Activated CD4-positive, alpha-beta T cell treated with anti-CD3 and anti-CD28 coated beads for 36 hours (primary cell): ENCODE measurements at regions not wholly inside any gene's neighbourhood (a gene's known extent, or its start where the extent isn't known, plus 50 kb on each side); places are given as distances from the start of the nearest gene placed in this dataset.
"Not testable (repeated sequence)": the region's sequence is repeated elsewhere in the genome, so short reads cannot be mapped to it uniquely, and the experiment has no call there.

Experiments
- ATAC-seq: fragments of 200-7000 bp; cut with Tn5 transposase; one replicate; pipeline ENCODE4 v1.10.0; 2021; ENCODE audit warnings: mild to moderate bottlenecking, moderate library complexity
- CTCF ChIA-PET: fragments of 350-600 bp; sonication (Branson Sonifier 250); formaldehyde crosslinking; loops from one replicate; lab custom pipeline; 2021; ENCODE audit warnings: antibody characterized with exemption; lab: Charles Lee
- POLR2A ChIA-PET: fragments of 350-600 bp; sonication (Branson Sonifier 250); formaldehyde crosslinking; loops from one replicate; lab custom pipeline; 2021; ENCODE audit warnings: antibody characterized with exemption, inconsistent platforms; lab: Charles Lee
- DNase-seq: peaks from one replicate; pipeline ENCODE4 v3.0.0-alpha.2; 2020
- H3K27ac Mint-ChIP-seq: one replicate; pipeline ENCODE4 v1.8.0; 2021; ENCODE audit warnings: mixed read lengths
- H3K27me3 Mint-ChIP-seq: one replicate; pipeline ENCODE4 v1.8.0; 2021; ENCODE audit warnings: mixed read lengths
- H3K36me3 Mint-ChIP-seq: one replicate; pipeline ENCODE4 v1.8.0; 2021; ENCODE audit warnings: low read depth, mixed read lengths
- H3K4me1 Mint-ChIP-seq: one replicate; pipeline ENCODE4 v1.8.0; 2021; ENCODE audit warnings: mixed read lengths
- H3K4me3 Mint-ChIP-seq: one replicate; pipeline ENCODE4 v1.8.0; 2021; ENCODE audit warnings: mild to moderate bottlenecking, moderate library complexity, mixed read lengths
- H3K9me3 Mint-ChIP-seq: one replicate; pipeline ENCODE4 v1.8.0; 2021; ENCODE audit warnings: low read depth, mixed read lengths
- intact Hi-C, 2 experiments: fragments of 100-400 bp; cut with DNase I in 1 of 2; cut with micrococcal nuclease in 1 of 2; formaldehyde crosslinking; loops; one replicate each; pipeline versions ENCODE4 v1.14.2 to v1.15.1; 2022 to 2024; cut with DNase I, micrococcal nuclease

DNA sequence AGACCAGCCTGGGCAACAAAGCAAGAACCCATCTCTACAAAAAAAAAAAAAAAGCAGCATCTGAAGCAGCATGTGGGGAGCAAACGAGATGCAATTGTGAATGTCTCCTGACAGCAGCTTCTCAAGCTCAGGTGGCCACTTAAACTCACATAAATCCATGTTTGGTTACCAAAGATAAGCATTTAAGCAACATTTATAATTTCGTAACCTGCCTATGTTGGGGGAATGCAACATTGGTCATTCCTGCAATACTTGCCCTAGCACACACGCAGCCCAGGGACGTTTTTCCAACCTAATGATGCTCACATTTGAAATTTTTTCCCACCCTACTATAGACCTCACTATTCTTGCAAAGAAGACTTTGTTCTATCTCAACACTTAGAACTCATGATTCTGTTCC lies 113.3 kb downstream of the ZFP64 start:
- no peaks in the 10 kb centered on the region for H3K9me3 Mint-ChIP-seq
- no peak for ATAC-seq

DNA sequence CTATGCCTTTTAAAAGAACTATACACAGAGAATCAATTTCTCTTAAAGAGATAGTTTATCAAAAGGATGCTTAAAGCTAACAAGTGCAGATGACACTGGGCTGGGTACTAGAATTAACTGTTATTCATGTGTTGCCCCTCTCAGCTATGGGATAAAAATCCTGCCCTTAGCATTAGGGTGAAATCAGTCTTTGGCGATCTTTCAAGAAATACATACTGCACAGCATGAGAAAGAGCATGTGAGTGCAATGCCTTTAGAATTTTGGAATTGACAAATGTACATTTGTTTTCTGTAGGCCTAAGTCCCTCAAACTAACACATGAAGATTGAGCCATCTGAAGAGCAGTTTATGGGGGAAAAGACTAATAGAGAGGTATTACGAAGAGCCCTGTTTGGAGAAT lies 115.4 kb downstream of the ZFP64 start:
- H3K27ac Mint-ChIP-seq = no peak overlapping the region
- intact Hi-C loops = no loop called here
- ChIA-PET POLR2A (no interaction called here), CTCF (interaction anchor here (0.8 kb wide), 1 partner anchor 18 kb away, joined by 3 read pairs; no protein-coding TSS in a partner anchor)
- H3K4me3 Mint-ChIP-seq = no peak overlapping the region
- ATAC-seq (no peak), DNase-seq (no peak)
- no peaks in the 10 kb centered on the region for H3K9me3 Mint-ChIP-seq
- no peaks in the 10 kb centered on the region for H3K36me3 Mint-ChIP-seq
- H3K4me1 Mint-ChIP-seq = no peaks in the 10 kb centered on the region
- H3K27me3 Mint-ChIP-seq = no peaks in the 10 kb centered on the region

More for the DNA sequence above, 113.3 kb downstream of the ZFP64 start:
- no peak overlapping the region for H3K4me3 Mint-ChIP-seq
- no peak overlapping the region for H3K27ac Mint-ChIP-seq
- no peaks in the 10 kb centered on the region for H3K27me3 Mint-ChIP-seq
- intact Hi-C loops = no loop called here
- DNase-seq = no peak
- ChIA-PET POLR2A (interaction anchor here (0.6 kb wide), 1 partner anchor 1489 kb away, joined by 3 read pairs; no protein-coding TSS in a partner anchor), CTCF (interaction anchor here (0.7 to 0.8 kb wide), 2 partner anchors 49 to 136 kb away, joined by 3 read pairs; no protein-coding TSS in a partner anchor)
- H3K36me3 Mint-ChIP-seq = no peaks in the 10 kb centered on the region
- peaks cover 5% of the 10 kb centered on the region for H3K4me1 Mint-ChIP-seq

GRCh38 chr20:52075400-52075799 lies 116.2 kb downstream of the ZFP64 start:
- intact Hi-C loops = no loop called here
- ChIA-PET POLR2A (no interaction called here), CTCF (no interaction called here)
- Mint-ChIP-seq H3K4me3 (no peak overlapping the region), H3K36me3 (no peaks in the 10 kb centered on the region), H3K4me1 (no peaks in the 10 kb centered on the region), H3K27ac (no peak overlapping the region), H3K27me3 (no peaks in the 10 kb centered on the region), H3K9me3 (no peaks in the 10 kb centered on the region)
- DNase-seq (no peak), ATAC-seq (no peak)

DNA sequence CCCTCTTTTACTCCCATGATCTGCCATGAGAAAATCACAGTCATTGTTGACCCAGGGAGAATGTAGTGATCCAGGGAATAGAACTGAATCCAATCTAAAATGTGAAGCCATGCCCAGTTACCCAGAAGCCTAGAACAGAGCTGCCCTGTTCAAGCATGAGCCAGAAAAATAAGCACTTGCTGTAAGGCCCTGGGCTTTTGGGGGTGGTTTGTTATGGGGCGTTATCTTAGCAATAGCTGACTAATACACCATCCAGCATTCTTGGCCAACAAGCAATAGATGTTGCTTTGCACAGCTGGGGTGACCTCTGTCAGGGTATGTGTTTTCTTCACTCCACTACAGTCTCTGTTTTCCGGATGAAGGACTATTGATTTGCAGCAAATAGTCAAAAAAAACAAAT lies 120.4 kb downstream of the ZFP64 start:
- POLR2A ChIA-PET = no interaction called here
- H3K36me3 Mint-ChIP-seq = no peaks in the 10 kb centered on the region
- no peaks in the 10 kb centered on the region for H3K27me3 Mint-ChIP-seq

DNA sequence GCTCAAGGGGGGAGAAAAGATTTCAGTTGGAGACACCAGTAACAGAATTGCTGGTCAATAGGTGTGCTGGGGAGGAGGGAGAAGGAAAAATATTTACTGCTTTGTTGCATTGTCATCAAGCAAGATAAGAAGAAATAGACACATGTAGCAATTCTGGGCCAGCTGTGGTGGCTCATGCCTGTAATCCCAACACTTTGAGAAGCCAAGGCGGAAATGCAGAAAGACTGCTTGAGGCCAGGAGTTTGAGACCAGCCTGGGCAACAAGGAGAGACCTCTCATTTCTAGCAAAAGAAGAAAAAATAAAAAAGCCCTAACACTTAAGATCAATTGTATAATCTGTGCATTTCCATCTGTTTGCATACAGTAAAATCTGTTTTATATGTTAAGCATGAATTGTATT lies 126.6 kb downstream of the ZFP64 start:
- H3K27me3 Mint-ChIP-seq = no peaks in the 10 kb centered on the region
- no peaks in the 10 kb centered on the region for H3K36me3 Mint-ChIP-seq
- ATAC-seq = no peak
- no peak overlapping the region for H3K4me3 Mint-ChIP-seq
- H3K9me3 Mint-ChIP-seq = no peaks in the 10 kb centered on the region
- no peaks in the 10 kb centered on the region for H3K4me1 Mint-ChIP-seq
- no peak overlapping the region for H3K27ac Mint-ChIP-seq
- no peak for DNase-seq
- ChIA-PET POLR2A (no interaction called here), CTCF (interaction anchor here (0.5 to 1.4 kb wide), 3 partner anchors 18 to 457 kb away, joined by 3 to 4 read pairs (median 3); no protein-coding TSS in a partner anchor)
- intact Hi-C loops = no loop called here

More for the DNA sequence above, 120.4 kb downstream of the ZFP64 start:
- DNase-seq = no peak
- no peak for ATAC-seq
- intact Hi-C loops = no loop called here
- Mint-ChIP-seq H3K9me3 (no peaks in the 10 kb centered on the region), H3K27ac (no peak overlapping the region), H3K4me3 (no peak overlapping the region), H3K4me1 (no peaks in the 10 kb centered on the region)
- CTCF ChIA-PET = no interaction called here

- Mint-ChIP-seq H3K4me1 (no peaks in the 10 kb centered on the region), H3K27ac (no peak overlapping the region), H3K36me3 (no peaks in the 10 kb centered on the region), H3K27me3 (no peaks in the 10 kb centered on the region), H3K4me3 (no peak overlapping the region), H3K9me3 (no peaks in the 10 kb centered on the region)
- intact Hi-C loops = no loop called here
- POLR2A ChIA-PET = no interaction called here
- CTCF ChIA-PET = interaction anchor here (0.6 kb wide), 1 partner anchor 60 kb away, joined by 4 read pairs; no protein-coding TSS in a partner anchor
- ATAC-seq (no peak), DNase-seq (no peak)
Measured at GRCh38 chr20:52062452-52063209, 128.9 kb downstream of the ZFP64 start.

DNA sequence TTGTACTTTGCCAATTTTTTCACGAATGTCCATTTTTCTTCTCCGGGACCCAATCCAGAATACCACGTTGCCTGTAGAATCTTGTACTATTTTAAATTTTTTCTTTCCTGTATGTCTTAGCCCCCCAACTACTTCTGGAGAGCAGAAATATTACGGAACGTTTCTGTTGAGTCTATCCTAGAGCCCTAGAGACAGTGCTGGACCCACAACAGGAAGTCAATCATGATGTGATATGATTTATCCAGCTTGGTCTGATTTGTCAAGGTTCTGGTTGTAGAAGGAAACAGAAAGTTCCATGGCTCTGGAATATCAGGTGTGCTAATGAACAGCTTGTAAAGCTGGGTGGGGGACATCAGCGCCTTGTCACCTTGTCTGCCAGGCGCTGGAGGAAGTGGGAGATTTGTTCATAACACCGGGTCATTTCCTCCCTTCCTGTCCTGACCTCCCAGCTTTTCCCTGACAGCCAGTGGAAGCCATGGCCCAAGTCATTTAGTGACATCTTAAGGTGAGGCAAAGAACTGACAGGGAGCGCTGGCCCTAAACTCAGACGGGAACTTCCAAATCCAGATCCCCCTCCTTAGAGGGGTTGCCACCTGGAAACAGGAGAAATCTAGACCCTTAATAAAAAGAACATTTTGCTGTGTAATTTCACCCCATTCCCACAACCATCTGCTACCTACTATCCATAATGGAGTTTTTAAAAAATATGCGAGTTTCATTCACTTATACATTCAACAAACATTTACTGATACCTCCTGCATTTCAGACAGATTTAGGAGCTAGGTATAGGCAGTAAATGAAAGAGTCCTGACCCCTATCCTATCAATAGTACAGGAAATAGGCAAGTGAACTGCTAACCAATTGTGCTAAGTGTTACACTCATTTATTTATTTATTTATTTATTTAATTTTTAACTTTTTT lies 130.5 kb downstream of the ZFP64 start:
- intact Hi-C loops = no loop called here
- Mint-ChIP-seq H3K4me1 (no peaks in the 10 kb centered on the region), H3K9me3 (peaks cover 9% of the 10 kb centered on the region), H3K27ac (no peak overlapping the region), H3K36me3 (no peaks in the 10 kb centered on the region), H3K27me3 (no peaks in the 10 kb centered on the region), H3K4me3 (no peak overlapping the region)
- ChIA-PET POLR2A (interaction anchor here (0.6 kb wide), 1 partner anchor 88 kb away, joined by 4 read pairs; no protein-coding TSS in a partner anchor), CTCF (no interaction called here)
- no peak for DNase-seq
- ATAC-seq = no peak

DNA sequence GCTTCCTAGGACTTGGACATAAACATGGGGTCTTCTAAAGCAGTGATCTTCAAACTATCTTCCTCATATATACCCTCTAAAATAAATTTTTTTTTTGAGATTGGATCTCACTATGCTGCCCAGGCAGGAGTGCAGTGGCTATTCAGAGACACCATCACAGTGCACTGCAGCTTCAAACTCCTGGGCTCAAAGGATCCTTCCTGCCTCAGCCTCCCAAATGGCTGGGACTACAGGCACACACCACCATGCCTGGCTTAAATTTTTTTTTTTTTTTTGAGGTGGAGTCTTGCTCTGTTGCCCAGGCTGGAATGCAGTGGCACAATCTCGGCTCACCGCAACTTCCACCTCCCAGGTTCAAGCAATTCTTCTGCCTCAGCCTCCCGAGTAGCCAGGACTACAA lies 134.4 kb downstream of the ZFP64 start:
- H3K27me3 Mint-ChIP-seq, H3K36me3 Mint-ChIP-seq, H3K27ac Mint-ChIP-seq, H3K4me3 Mint-ChIP-seq, H3K4me1 Mint-ChIP-seq, POLR2A ChIA-PET, DNase-seq, intact Hi-C loops, ATAC-seq: not testable (repeated sequence)
- CTCF ChIA-PET = interaction anchor here (0.7 kb wide), 1 partner anchor 84 kb away, joined by 3 read pairs; no protein-coding TSS in a partner anchor
- peaks cover 11% of the 10 kb centered on the region for H3K9me3 Mint-ChIP-seq

- intact Hi-C loops = no loop called here
- CTCF ChIA-PET = interaction anchor here (0.7 kb wide), 1 partner anchor 83 kb away, joined by 3 read pairs; no protein-coding TSS in a partner anchor
- no peaks in the 10 kb centered on the region for H3K27me3 Mint-ChIP-seq
- ATAC-seq = no peak
- DNase-seq = no peak
- H3K27ac Mint-ChIP-seq = no peak overlapping the region
- H3K36me3 Mint-ChIP-seq = peaks cover 2% of the 10 kb centered on the region
- H3K4me1 Mint-ChIP-seq = no peaks in the 10 kb centered on the region
- POLR2A ChIA-PET = no interaction called here
- no peak overlapping the region for H3K4me3 Mint-ChIP-seq
- H3K9me3 Mint-ChIP-seq = peaks cover 11% of the 10 kb centered on the region
Measured at GRCh38 chr20:52056203-52057062, 135.1 kb downstream of the ZFP64 start.

- Mint-ChIP-seq H3K36me3 (peaks cover 2% of the 10 kb centered on the region), H3K9me3 (peaks cover 11% of the 10 kb centered on the region), H3K27me3 (no peaks in the 10 kb centered on the region), H3K4me3 (no peak overlapping the region), H3K4me1 (peaks cover 2% of the 10 kb centered on the region), H3K27ac (no peak overlapping the region)
- ChIA-PET CTCF (no interaction called here), POLR2A (no interaction called here)
- DNase-seq (peak; percentile 36), ATAC-seq (peak; percentile 63)
- intact Hi-C loops = no loop called here
Measured at GRCh38 chr20:52054123-52054522, 137.5 kb downstream of the ZFP64 start.
